ENCODE measurements at regions not wholly inside any gene's neighbourhood (a gene's known extent, or its start where the extent isn't known, plus 50 kb on each side); places are given as distances from the start of the nearest gene placed in this dataset.

DNA sequence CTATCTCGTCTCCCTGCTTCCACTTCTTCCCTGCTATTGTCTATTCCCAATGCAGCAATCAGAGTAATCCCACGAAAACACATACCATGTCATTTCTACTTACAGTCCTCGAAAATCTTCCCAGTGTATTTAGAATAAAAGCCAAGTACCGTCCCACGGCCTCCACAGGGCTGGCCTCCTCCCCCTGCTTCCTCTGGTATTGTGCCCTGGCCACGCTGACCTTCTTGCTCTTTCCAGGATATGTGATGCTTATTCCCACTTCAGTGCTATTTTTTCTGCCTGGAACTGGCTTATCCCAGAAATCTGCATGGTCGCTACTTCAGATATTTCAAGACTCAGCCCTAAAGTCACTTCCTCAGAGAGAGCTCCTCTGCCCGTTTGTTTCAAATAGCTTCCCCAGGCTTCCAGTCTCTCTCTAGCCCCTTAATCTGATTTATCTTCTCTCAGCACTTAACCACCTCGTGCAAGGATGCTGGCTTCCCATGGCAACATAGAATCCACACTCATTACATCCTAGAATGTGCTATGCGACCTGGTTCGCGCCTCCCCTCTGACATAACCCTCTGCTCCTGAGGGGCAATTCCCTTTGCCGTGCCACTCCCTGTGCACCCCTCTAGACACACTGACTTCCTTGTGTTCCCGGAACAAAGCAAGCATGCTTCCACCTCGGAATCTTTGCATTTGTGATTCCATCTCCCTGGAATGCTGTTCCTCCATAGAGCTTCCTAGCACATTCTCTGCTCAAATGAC is 365.9 kb downstream of the ZSWIM6 start:
- Histone ChIP-seq H3K27me3 (ENCODE audit: control insufficient read depth in 3 of 3, insufficient read depth in 3 of 3, low read length in 3 of 3) (no peaks in the 10 kb centered on the region), H3K4me3 (ENCODE audit: low read depth in 1 of 3, low read length in 3 of 3) (no peak overlapping the region), H3K9me3 (ENCODE audit: control insufficient read depth in 2 of 2, insufficient read depth in 1 of 2, low read depth in 1 of 2, low read length in 1 of 2) (no peaks in the 10 kb centered on the region), H3K4me1 (ENCODE audit: control insufficient read depth in 3 of 3, insufficient read depth in 2 of 3, low read depth in 1 of 3, low read length in 2 of 3) (no peaks in the 10 kb centered on the region), H3K36me3 (ENCODE audit: control insufficient read depth in 3 of 3, insufficient read depth in 2 of 3, low read depth in 1 of 3, low read length in 3 of 3) (no peaks in the 10 kb centered on the region), H3K27ac (ENCODE audit: low read depth in 1 of 3, low read length in 2 of 3) (no peak overlapping the region)
- 72 to 79% (median 76%) methylated on average over 15 of the region's 15 CpGs for WGBS, 3 donors
- DNase-seq (no peak), FAIRE-seq (no peak)

DNA sequence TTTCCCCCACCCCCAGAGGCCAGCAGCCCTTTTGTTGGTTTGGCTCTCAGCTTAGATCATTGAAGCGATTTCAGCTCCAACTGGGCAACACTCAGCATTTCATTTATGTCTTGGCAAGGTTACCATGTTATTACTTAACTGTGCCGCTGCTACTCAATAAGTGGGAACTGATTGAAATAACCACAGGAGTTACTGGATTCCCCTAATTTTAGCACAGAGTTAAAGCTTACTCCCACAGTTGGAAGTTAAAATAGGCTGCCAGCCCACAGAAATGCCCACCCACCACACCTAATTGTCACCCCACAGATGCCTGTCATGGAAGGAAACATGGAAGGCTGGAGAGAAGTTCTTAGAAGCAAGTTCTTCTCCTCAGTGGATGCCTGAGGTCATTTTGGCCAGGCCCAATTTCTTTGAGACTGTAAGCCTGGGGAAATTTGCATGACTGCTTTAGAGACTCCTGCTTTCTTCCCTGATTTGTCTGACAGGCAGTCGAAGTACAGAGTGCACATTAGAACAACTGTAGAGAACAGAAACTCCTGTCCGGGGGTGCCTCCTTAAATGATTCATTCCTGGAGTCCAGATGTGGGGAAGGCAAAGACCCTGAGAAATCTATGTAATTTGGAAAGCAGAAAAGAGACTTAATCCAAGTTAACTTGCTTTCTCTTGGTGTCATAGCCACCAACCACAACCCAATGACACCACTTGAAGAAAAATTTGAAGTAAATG is 370.0 kb downstream of the ZSWIM6 start:
- FAIRE-seq, result no peak
- no peaks in the 10 kb centered on the region for H3K36me3 ChIP-seq (ENCODE audit: control insufficient read depth in 3 of 3, insufficient read depth in 2 of 3, low read depth in 1 of 3, low read length in 3 of 3)
- H3K9me3 ChIP-seq (ENCODE audit: control insufficient read depth in 2 of 2, insufficient read depth in 1 of 2, low read depth in 1 of 2, low read length in 1 of 2), result no peaks in the 10 kb centered on the region
- 75 to 80% (median 77%) methylated on average over 4 of the region's 4 CpGs for WGBS, 3 donors
- H3K27ac ChIP-seq (ENCODE audit: low read depth in 1 of 3, low read length in 2 of 3), result no peak overlapping the region
- no peaks in the 10 kb centered on the region for H3K4me1 ChIP-seq (ENCODE audit: control insufficient read depth in 3 of 3, insufficient read depth in 2 of 3, low read depth in 1 of 3, low read length in 2 of 3)
- H3K27me3 ChIP-seq (ENCODE audit: control insufficient read depth in 3 of 3, insufficient read depth in 3 of 3, low read length in 3 of 3), result no peaks in the 10 kb centered on the region
- H3K4me3 ChIP-seq (ENCODE audit: low read depth in 1 of 3, low read length in 3 of 3), result no peak overlapping the region
- no peak for DNase-seq

DNA sequence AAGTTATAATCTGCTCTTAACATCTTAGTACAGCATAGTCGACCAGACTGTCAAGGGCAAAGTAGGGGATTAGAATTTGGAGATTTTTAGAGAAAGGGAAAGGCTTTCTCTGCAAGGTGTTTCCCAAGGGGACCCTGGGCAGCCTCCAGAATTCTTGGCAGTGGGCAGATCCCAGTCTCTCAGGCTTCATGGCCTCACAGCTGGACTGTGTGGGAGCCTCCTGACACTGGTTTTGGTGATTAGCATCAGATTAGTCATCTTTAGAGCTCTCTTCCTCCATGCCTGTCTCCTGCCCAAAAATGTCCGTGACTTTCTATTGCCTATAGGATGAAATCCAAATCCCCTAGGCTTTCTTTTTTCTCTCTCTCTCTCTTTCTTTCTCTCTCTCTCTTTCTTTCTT is 370.7 kb downstream of the ZSWIM6 start:
- FAIRE-seq (no peak), DNase-seq (no peak)
- no peak overlapping the region for H3K4me3 ChIP-seq (ENCODE audit: low read depth in 1 of 3, low read length in 3 of 3)
- H3K4me1 ChIP-seq (ENCODE audit: control insufficient read depth in 3 of 3, insufficient read depth in 2 of 3, low read depth in 1 of 3, low read length in 2 of 3), result no peaks in the 10 kb centered on the region
- no peak overlapping the region for H3K27ac ChIP-seq (ENCODE audit: low read depth in 1 of 3, low read length in 2 of 3)
- 71 to 79% (median 75%) methylated on average over 2 of the region's 2 CpGs for WGBS, 3 donors
- no peaks in the 10 kb centered on the region for H3K27me3 ChIP-seq (ENCODE audit: control insufficient read depth in 3 of 3, insufficient read depth in 3 of 3, low read length in 3 of 3)
- H3K9me3 ChIP-seq (ENCODE audit: control insufficient read depth in 2 of 2, insufficient read depth in 1 of 2, low read depth in 1 of 2, low read length in 1 of 2), result no peaks in the 10 kb centered on the region
- no peaks in the 10 kb centered on the region for H3K36me3 ChIP-seq (ENCODE audit: control insufficient read depth in 3 of 3, insufficient read depth in 2 of 3, low read depth in 1 of 3, low read length in 3 of 3)

DNA sequence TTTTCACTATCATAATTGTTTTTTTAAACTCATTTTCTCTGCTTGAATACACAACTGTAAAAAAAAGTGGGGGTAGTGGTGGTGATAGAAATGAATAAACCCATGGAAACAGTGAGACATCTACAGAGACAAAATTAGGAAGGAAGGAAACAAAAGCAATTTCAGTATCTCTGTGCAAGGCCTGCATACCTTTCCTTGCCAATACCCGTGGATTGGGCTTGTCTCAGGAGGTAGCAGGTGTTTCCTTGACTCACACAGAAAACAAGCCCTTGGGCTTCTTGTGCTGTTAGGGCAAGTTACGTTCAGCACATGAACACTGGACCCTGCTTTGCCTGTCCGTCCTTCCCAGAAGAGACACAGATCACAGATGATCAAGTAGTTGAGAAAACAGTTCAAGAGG is 372.2 kb downstream of the ZSWIM6 start:
- FAIRE-seq (no peak), DNase-seq (no peak)
- Histone ChIP-seq H3K4me1 (ENCODE audit: control insufficient read depth in 3 of 3, insufficient read depth in 2 of 3, low read depth in 1 of 3, low read length in 2 of 3) (no peaks in the 10 kb centered on the region), H3K36me3 (ENCODE audit: control insufficient read depth in 3 of 3, insufficient read depth in 2 of 3, low read depth in 1 of 3, low read length in 3 of 3) (no peaks in the 10 kb centered on the region), H3K9me3 (ENCODE audit: control insufficient read depth in 2 of 2, insufficient read depth in 1 of 2, low read depth in 1 of 2, low read length in 1 of 2) (no peaks in the 10 kb centered on the region), H3K27me3 (ENCODE audit: control insufficient read depth in 3 of 3, insufficient read depth in 3 of 3, low read length in 3 of 3) (no peaks in the 10 kb centered on the region), H3K4me3 (ENCODE audit: low read depth in 1 of 3, low read length in 3 of 3) (no peak overlapping the region), H3K27ac (ENCODE audit: low read depth in 1 of 3, low read length in 2 of 3) (no peak overlapping the region)
- WGBS, 3 donors, result 56 to 70% (median 68%) methylated on average over 3 of the region's 3 CpGs

DNA sequence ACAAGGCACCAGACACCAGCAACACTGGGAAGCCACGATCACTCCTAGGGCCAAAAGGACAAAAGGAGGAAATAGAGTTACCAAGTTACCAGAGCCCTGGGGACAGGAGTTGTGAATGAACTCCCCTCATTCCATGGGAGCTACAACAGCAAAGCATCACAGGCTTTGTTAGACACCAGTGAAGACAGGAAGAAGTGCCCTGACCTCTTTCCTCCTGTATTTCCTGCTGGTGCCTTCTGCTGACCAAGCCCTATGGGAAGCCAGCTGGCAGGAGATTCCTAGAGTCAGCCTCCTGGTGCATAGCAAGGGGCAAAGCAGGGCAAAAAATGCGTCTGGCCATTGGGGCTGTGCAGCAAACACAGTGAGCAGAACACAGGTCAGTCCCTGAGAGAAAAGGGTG is 374.7 kb downstream of the ZSWIM6 start:
- FAIRE-seq, result no peak
- WGBS, 3 donors, result 76 to 89% (median 88%) methylated on average over 2 of the region's 2 CpGs
- Histone ChIP-seq H3K27ac (ENCODE audit: low read depth in 1 of 3, low read length in 2 of 3) (no peak overlapping the region), H3K4me3 (ENCODE audit: low read depth in 1 of 3, low read length in 3 of 3) (no peak overlapping the region), H3K9me3 (ENCODE audit: control insufficient read depth in 2 of 2, insufficient read depth in 1 of 2, low read depth in 1 of 2, low read length in 1 of 2) (no peaks in the 10 kb centered on the region), H3K4me1 (ENCODE audit: control insufficient read depth in 3 of 3, insufficient read depth in 2 of 3, low read depth in 1 of 3, low read length in 2 of 3) (no peaks in the 10 kb centered on the region), H3K27me3 (ENCODE audit: control insufficient read depth in 3 of 3, insufficient read depth in 3 of 3, low read length in 3 of 3) (no peaks in the 10 kb centered on the region), H3K36me3 (ENCODE audit: control insufficient read depth in 3 of 3, insufficient read depth in 2 of 3, low read depth in 1 of 3, low read length in 3 of 3) (no peaks in the 10 kb centered on the region)
- DNase-seq, result no peak

DNA sequence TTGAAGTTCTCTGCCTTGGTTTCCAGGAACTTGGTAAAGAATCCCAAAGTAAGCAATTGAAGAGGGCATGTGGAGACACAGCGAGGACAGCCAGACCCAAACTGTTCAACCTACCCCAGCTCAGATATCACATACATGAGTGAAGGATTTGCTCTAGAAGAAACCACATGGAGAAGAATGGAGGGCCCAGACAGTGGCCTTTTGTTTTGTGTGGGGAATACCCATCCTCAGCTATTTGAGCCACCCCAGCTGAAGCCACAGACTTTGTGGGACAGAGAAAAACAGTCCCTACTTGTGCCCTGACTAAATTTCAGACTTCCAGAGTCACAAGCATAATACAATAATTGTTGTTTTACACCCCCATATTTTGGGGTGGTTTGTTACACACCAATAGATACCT is 387.1 kb downstream of the ZSWIM6 start:
- no peaks in the 10 kb centered on the region for H3K36me3 ChIP-seq (ENCODE audit: control insufficient read depth in 3 of 3, insufficient read depth in 2 of 3, low read depth in 1 of 3, low read length in 3 of 3)
- no peaks in the 10 kb centered on the region for H3K9me3 ChIP-seq (ENCODE audit: control insufficient read depth in 2 of 2, insufficient read depth in 1 of 2, low read depth in 1 of 2, low read length in 1 of 2)
- H3K4me1 ChIP-seq (ENCODE audit: control insufficient read depth in 3 of 3, insufficient read depth in 2 of 3, low read depth in 1 of 3, low read length in 2 of 3), result no peaks in the 10 kb centered on the region
- no peak overlapping the region for H3K27ac ChIP-seq (ENCODE audit: low read depth in 1 of 3, low read length in 2 of 3)
- DNase-seq (no peak), FAIRE-seq (no peak)
- H3K4me3 ChIP-seq (ENCODE audit: low read depth in 1 of 3, low read length in 3 of 3), result no peak overlapping the region
- H3K27me3 ChIP-seq (ENCODE audit: control insufficient read depth in 3 of 3, insufficient read depth in 3 of 3, low read length in 3 of 3), result no peaks in the 10 kb centered on the region
- 83 to 89% (median 88%) methylated on average over 1 of the region's 1 CpG for WGBS, 3 donors

DNA sequence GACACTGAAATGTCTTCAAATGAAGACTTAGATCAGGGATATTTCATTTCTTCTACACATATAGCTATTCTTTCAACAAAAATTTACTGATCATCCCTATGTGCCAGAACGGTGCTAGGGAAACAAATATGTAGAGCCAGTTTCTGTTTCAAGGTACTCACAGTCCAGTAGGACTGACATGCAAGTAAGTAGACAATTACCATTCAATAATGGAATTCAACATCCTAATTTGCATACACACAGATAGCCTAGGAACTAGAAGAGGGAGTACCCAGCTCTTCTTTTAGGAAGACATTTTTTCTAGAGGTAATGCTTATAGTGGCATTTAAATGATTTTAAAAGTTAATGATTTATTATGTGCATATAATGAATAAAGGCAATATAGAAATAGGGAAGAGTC is 388.8 kb downstream of the ZSWIM6 start:
- 61 to 88% (median 71%) methylated on average over 1 of the region's 1 CpG for WGBS, 3 donors
- H3K27me3 ChIP-seq (ENCODE audit: control insufficient read depth in 3 of 3, insufficient read depth in 3 of 3, low read length in 3 of 3), result no peaks in the 10 kb centered on the region
- no peaks in the 10 kb centered on the region for H3K4me1 ChIP-seq (ENCODE audit: control insufficient read depth in 3 of 3, insufficient read depth in 2 of 3, low read depth in 1 of 3, low read length in 2 of 3)
- FAIRE-seq (no peak), DNase-seq (no peak)
- H3K36me3 ChIP-seq (ENCODE audit: control insufficient read depth in 3 of 3, insufficient read depth in 2 of 3, low read depth in 1 of 3, low read length in 3 of 3), result no peaks in the 10 kb centered on the region
- H3K9me3 ChIP-seq (ENCODE audit: control insufficient read depth in 2 of 2, insufficient read depth in 1 of 2, low read depth in 1 of 2, low read length in 1 of 2), result no peaks in the 10 kb centered on the region
- no peak overlapping the region for H3K4me3 ChIP-seq (ENCODE audit: low read depth in 1 of 3, low read length in 3 of 3)
- no peak overlapping the region for H3K27ac ChIP-seq (ENCODE audit: low read depth in 1 of 3, low read length in 2 of 3)

DNA sequence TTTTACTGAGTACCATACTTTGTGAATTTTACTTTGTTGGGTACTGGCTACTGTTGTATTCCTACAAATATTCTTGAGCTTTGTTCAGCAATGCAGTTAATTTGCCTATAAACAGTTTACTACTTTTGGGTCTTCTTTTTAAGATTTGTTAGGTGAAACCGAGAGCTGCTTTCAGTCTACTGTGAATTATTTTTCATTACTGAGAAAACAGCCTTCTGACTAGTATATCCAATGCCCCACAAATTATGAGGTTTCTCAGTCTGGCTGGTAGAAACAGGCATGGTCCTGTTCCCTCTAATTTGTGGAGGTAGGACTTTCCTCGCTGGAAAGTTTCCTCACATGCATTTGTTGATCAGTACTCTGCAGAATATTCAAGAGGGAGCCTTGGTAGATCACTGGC is 392.0 kb downstream of the ZSWIM6 start:
- Histone ChIP-seq H3K4me3 (ENCODE audit: low read depth in 1 of 3, low read length in 3 of 3) (no peak overlapping the region), H3K27me3 (ENCODE audit: control insufficient read depth in 3 of 3, insufficient read depth in 3 of 3, low read length in 3 of 3) (no peaks in the 10 kb centered on the region), H3K9me3 (ENCODE audit: control insufficient read depth in 2 of 2, insufficient read depth in 1 of 2, low read depth in 1 of 2, low read length in 1 of 2) (no peaks in the 10 kb centered on the region), H3K4me1 (ENCODE audit: control insufficient read depth in 3 of 3, insufficient read depth in 2 of 3, low read depth in 1 of 3, low read length in 2 of 3) (no peaks in the 10 kb centered on the region), H3K36me3 (ENCODE audit: control insufficient read depth in 3 of 3, insufficient read depth in 2 of 3, low read depth in 1 of 3, low read length in 3 of 3) (no peaks in the 10 kb centered on the region), H3K27ac (ENCODE audit: low read depth in 1 of 3, low read length in 2 of 3) (no peak overlapping the region)
- 92 to 93% (median 92%) methylated on average over 2 of the region's 2 CpGs for WGBS, 3 donors
- no peak for FAIRE-seq
- DNase-seq, result no peak

Measured in small intestine (tissue), 7 donors.